HG03432 (cell line): ENCODE measurements at regions not wholly inside any gene's neighbourhood (a gene's known extent, or its start where the extent isn't known, plus 50 kb on each side); places are given as distances from the start of the nearest gene placed in this dataset.
A peak's percentile ranks its signal among the peaks of the same experiment; 100 is the strongest.

Source experiments
- ATAC-seq: cut with Tn5 transposase; IDR thresholded peaks from one replicate; pipeline ENCODE4 v1.9.1; 2021; ENCODE audit warnings: mild to moderate bottlenecking, moderate library complexity; ENCODE audit not compliant: unreplicated experiment

DNA sequence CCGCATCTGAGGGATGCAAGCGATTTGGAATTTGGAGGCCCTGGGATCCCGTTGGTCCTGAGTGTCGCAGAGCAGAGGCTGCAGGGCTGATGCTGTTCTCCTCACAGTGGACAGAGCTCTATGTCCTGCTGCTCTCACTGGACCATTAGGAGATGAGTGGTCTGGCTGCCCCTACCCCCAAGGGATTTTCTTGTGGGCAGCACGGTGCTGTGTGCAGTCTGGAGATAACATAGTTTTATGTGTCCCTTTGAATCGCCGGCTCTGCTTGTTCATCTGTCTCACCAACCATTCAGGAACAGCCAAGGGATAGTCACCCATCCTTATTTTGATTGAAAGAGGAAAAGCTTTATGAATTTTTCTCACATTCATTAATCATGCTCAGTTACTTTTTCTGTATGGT, 49.9 kb downstream of the CHRM3 start:
- no peak for ATAC-seq

- ATAC-seq = no peak
Observed at GRCh38 chr1:239437822-239438221, 51.5 kb downstream of the CHRM3 start.

GRCh38 chr1:239438891-239439290, 52.5 kb downstream of the CHRM3 start:
- ATAC-seq = no peak

GRCh38 chr1:239443361-239443760, 57.0 kb downstream of the CHRM3 start:
- no peak for ATAC-seq

DNA sequence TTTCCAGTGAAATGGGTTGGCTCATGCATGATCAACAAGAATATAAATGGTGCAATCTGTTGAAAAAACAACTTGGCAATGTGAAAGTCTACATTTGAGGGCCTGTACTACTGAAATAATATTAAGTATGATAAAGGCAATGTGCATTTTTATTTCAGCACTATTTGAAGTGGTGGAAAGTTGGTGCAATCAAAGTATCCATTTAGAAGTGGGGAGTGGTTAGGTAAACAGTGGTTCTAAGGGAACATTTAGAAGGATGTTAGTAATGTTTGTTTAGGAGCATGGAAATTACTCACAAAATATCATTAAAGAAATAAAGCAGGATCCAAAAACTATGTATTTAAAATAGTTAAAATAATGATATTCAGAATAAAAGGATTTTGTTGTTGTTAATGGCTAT, 60.2 kb downstream of the CHRM3 start:
- ATAC-seq = no peak

- no peak for ATAC-seq
Observed at GRCh38 chr1:239448911-239449310, 62.5 kb downstream of the CHRM3 start.

DNA sequence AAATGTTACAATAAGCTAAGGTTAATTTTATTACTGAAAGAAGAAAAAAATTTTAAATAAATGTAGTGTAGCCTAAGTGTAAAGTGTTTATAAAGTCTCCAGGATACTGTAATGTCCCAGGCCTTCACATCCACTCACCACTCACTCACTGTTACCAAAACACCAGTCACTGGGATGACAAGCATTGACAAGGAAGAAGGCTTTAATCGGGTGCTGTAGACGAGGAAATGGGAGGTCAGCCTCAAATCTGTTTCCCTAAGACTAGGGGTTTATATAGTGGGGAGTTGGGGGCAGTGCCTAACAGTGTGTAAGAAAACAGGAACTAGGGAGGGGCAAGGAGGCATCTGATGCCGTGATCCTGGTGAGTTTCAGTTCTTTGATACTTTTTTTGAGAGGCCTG, 69.4 kb downstream of the CHRM3 start:
- ATAC-seq = no peak

DNA sequence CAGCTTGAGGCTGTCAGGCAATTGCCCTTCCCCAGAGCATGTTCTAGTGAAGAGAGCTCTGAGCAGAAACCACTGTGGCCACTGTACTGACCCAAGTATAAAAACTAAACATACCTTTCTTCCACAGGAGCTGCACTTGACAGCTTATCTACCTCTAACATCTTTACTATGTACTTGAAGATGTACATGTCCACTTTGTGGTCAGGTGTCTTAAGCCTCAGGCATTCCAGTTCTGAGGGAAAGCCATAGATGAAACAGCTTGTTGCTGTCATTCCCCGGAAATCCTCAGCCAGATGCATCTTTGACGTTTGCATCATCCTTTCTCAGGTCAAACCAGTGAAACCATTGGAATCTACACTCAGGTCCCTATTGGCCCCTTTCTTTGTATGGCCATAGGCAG, 70.4 kb downstream of the CHRM3 start:
- no peak for ATAC-seq

DNA sequence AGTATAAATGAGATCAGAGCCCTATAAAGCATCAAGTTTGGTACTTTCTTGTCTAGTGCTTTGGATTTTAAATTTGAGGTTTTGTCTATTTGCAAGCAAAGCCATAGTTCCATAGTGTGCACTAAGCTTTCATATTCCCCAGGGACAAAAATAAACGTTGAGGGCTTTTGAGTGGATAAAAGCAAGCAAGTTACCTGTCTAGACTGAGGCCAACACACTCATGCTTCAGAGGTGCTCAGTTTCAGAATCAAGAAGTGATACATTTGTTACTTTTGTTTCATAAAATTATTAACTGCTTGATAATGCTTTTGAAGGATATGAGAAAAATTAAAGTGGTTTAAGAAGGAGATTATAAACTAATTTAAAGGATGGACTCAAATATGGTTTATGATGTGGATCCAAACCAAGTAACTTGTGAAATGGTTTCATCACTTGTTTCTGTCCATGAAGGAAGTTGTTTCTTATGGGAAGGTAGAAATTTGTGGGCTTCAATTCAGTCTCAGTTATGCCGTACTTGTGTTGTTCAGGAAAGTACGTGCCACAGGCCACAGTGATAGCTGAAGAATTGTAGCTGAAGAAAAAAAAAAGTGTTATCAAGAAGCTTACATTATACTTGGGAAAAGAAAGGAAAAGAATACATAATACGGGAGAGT, 71.2 kb downstream of the CHRM3 start:
- ATAC-seq = peak; percentile 74

- ATAC-seq = peak; percentile 67
Observed at GRCh38 chr1:239458144-239458500, 71.8 kb downstream of the CHRM3 start.

- ATAC-seq = no peak
Observed at GRCh38 chr1:239467730-239468129, 81.4 kb downstream of the CHRM3 start.

- ATAC-seq = no peak
Observed at GRCh38 chr1:239478069-239478468, 91.7 kb downstream of the CHRM3 start.

DNA sequence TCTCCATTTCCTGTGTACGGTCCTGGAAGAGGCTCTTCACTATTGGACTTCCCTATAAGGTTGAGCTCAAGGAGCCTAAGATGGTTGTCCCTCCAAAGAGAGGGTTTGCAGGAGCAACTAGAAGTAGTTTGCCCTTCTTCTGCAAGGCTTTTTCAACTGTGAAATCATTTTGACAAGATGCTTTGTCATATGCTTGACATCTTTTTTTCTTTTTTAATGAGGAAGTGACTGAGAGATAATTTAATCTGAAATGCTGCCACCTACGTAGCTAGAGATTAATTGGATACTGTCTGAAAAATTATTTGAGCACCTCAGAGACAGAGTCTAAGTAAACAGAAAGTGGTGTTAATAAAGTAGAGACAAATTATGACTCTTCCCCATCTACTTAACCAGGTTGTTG, 97.0 kb downstream of the CHRM3 start:
- no peak for ATAC-seq

DNA sequence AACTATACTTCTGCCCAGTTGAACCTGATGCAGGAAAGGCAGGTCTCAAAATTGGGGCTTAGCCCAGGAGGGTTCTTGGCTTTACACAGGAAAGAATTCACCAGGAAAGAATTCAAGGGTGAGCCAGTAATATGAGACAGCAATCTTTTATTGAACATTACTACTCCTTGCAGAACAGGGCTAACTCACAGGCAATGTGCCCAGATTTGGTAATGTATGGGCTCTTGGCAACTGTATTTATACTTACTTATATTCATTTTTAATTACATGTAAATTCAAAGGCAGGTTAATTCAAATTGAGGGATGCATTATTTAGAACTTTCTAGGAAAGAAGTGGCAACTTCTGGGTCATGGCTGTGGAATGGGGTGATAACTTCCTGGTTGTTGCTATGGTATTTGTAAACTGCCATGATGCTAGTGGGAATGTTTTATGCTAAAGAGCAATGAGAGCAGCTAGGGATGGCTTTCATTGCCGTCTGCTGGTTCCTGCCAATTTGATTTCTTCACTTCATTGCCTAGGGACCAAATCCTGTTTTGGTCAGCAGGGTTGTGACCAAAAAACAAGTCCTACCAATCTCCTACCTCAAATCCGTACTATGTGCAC, 107.5 kb downstream of the CHRM3 start:
- ATAC-seq = no peak

GRCh38 chr1:239505094-239505493, 118.7 kb downstream of the CHRM3 start:
- ATAC-seq = no peak

DNA sequence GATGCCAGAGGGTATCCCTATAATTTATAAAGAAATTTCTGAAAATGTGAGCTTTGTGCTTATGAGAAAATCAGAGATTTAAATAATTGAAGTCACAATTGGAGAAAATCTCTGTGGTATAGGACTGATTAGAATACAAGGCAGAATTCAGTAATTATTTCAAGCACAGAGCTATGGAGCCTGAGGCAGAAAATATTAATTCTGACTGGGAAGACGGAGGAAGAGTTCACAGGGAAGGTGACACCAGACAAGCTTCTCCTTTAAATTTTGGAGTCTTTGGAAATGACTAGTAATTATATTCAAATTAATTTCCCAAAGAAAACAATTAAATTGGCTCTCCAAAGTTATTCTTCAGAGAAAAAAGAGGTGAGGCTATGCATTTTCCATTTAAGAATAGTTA, 121.5 kb downstream of the CHRM3 start:
- ATAC-seq = no peak

GRCh38 chr1:239511875-239512274, 125.5 kb downstream of the CHRM3 start:
- no peak for ATAC-seq

DNA sequence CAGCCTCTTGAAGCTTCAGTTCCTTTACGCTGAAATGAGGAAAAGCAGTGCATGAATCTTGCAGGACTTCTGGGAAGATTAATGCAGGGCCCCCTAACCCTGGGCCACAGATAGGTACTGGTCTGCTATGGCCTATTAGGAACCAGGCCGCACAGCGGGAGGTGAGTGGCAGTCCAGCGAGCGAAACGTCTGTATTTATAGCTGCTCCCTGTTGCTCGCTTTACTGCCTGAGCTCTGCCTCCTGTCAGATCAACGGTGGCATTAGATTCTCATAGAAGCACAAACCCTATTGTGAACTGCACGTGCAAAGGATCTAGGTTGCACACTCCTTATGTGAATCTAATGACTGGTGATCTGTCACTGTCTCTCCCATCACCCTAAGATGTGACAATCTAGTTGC, 130.2 kb downstream of the CHRM3 start:
- no peak for ATAC-seq

GRCh38 chr1:239526391-239526790, 140.0 kb downstream of the CHRM3 start:
- no peak for ATAC-seq

GRCh38 chr1:239527051-239527693, 140.8 kb downstream of the CHRM3 start:
- no peak for ATAC-seq

DNA sequence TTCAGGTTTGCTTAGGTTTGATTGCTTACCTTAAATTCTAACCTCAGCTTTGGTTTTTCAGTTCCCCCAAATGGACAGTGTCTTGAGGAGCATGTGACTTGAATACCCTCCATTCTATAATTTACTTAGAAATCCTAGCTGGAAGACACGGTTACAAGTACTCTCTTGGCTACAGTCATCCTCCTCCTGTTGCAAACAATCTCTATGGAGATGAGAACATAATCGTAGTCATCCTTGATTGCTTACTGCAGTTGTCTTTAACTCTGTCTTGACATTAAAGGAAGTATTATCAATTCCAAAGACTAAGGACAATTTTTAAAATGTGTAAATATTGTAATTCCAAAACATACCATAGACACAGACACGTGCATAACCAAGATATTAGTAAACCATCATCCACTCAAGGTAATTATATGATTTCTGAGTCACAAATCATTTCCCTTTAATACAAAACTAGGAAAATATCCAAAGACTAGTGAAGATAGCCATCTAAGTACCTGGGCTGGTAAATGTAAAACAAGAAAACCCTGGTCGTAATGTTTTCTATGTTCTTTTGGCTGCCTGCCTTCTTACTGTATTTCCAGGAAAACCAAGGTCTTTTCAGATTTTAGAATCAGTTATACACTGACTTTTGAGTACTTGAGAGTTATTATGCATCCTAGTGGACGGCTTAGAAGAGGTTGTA, 149.9 kb downstream of the CHRM3 start:
- no peak for ATAC-seq

GRCh38 chr1:239537795-239538194, 151.4 kb downstream of the CHRM3 start:
- ATAC-seq = no peak
